Mesendoderm (in vitro differentiated cells): ENCODE measurements at regions not wholly inside any gene's neighbourhood (a gene's known extent, or its start where the extent isn't known, plus 50 kb on each side); places are given as distances from the start of the nearest gene placed in this dataset.

ENCODE experiments used
- DNase-seq: peaks from one replicate; pipeline ENCODE4 v3.0.0; 2013
- H2AK5ac ChIP-seq: 2 replicates; pipeline ENCODE4 v1.6.1; 2013; ENCODE audit warnings: low read length, inconsistent platforms
- H2BK120ac ChIP-seq: 2 replicates; pipeline ENCODE4 v1.6.1; 2013; ENCODE audit warnings: low read depth, mild to moderate bottlenecking, low read length, moderate library complexity, mixed read lengths
- H2BK15ac ChIP-seq: replicated peaks from 2 replicates; pipeline ENCODE4 v1.6.1; 2013; ENCODE audit warnings: low read depth, mild to moderate bottlenecking, moderate library complexity
- H2BK5ac ChIP-seq: 2 replicates; pipeline ENCODE4 v1.6.1; 2013; ENCODE audit warnings: low read length, inconsistent platforms
- H3K18ac ChIP-seq: 2 replicates; pipeline ENCODE4 v1.6.1; 2013; ENCODE audit warnings: mild to moderate bottlenecking, low read length, mixed read lengths
- H3K23ac ChIP-seq: one replicate; pipeline ENCODE4 v1.6.1; 2013; ENCODE audit warnings: low read length
- H3K27ac ChIP-seq: 2 replicates; pipeline ENCODE4 v1.5.1; 2013; ENCODE audit warnings: low read depth, mild to moderate bottlenecking, inconsistent platforms, low read length, moderate library complexity
- H3K27me3 ChIP-seq: 2 replicates; pipeline ENCODE4 v1.6.1; 2013; ENCODE audit warnings: low read length, control low read depth, mild to moderate bottlenecking, inconsistent platforms; ENCODE audit not compliant: insufficient read depth, poor library complexity
- H3K36me3 ChIP-seq: 2 replicates; pipeline ENCODE4 v1.6.1; 2013; ENCODE audit warnings: low read length, inconsistent platforms; ENCODE audit not compliant: control insufficient read depth, insufficient read depth
- H3K4ac ChIP-seq: one replicate; pipeline ENCODE4 v1.6.1; 2013; ENCODE audit warnings: low read depth, mild to moderate bottlenecking, low read length, moderate library complexity
- H3K4me1 ChIP-seq: 2 replicates; pipeline ENCODE4 v1.6.1; 2013; ENCODE audit warnings: low read depth, low read length, inconsistent platforms; ENCODE audit not compliant: control insufficient read depth
- H3K4me2 ChIP-seq: 2 replicates; pipeline ENCODE4 v1.6.1; 2013; ENCODE audit warnings: low read length
- H3K4me3 ChIP-seq: 2 replicates; pipeline ENCODE4 v1.5.1; 2013; ENCODE audit warnings: mild to moderate bottlenecking, low read length
- H3K56ac ChIP-seq: one replicate; pipeline ENCODE4 v1.6.1; 2013; ENCODE audit warnings: low read length
- H3K79me1 ChIP-seq: 2 replicates; pipeline ENCODE4 v1.6.1; 2013; ENCODE audit warnings: low read length, inconsistent platforms
- H3K79me2 ChIP-seq: 2 replicates; pipeline ENCODE4 v1.6.1; 2013; ENCODE audit warnings: mild to moderate bottlenecking, low read length; ENCODE audit not compliant: control insufficient read depth, insufficient read depth
- H3K9ac ChIP-seq: 2 replicates; pipeline ENCODE4 v1.6.1; 2013; ENCODE audit warnings: low read length, inconsistent platforms
- H4K5ac ChIP-seq: one replicate; pipeline ENCODE4 v1.6.1; 2013; ENCODE audit warnings: low read length
- H4K8ac ChIP-seq: one replicate; pipeline ENCODE4 v1.6.1; 2013; ENCODE audit warnings: low read depth, mild to moderate bottlenecking, control low read depth, low read length, moderate library complexity
- WGBS: extraction: QIAGEN DNeasy Blood & Tissue Kit; methylation state at CpG from one replicate; pipeline ENCODE4 v1.1.7; 2013; ENCODE audit warnings: low lambda C conversion rate, missing lambda C conversion rate; ENCODE audit not compliant: insufficient coverage; ENCODE audit errors: extremely low coverage; 5-methylcytosine and 5-hydroxymethylcytosine counted together

- DNase-seq: peak; percentile 21
- no CpG with 5 or more reads among the region's 6 CpGs for WGBS
- no peak overlapping the region for H3K23ac ChIP-seq
Measured at GRCh38 chr5:115072266-115073064, 97.2 kb downstream of the TRIM36 start.

GRCh38 chr5:115070737-115071136 is 99.0 kb downstream of the TRIM36 start:
- no peak overlapping the region for H3K27ac ChIP-seq
- H2BK15ac ChIP-seq: no peak overlapping the region
- H3K18ac ChIP-seq: no peak overlapping the region
- H3K27me3 ChIP-seq: no peaks in the 10 kb centered on the region
- no peak for DNase-seq
- no peak overlapping the region for H3K23ac ChIP-seq
- no peak overlapping the region for H3K56ac ChIP-seq
- H3K4ac ChIP-seq: no peak overlapping the region
- no peak overlapping the region for H3K4me2 ChIP-seq
- H3K79me1 ChIP-seq: no peaks in the 10 kb centered on the region
- H3K9ac ChIP-seq: no peak overlapping the region
- H3K79me2 ChIP-seq: no peaks in the 10 kb centered on the region
- H3K4me3 ChIP-seq: no peak overlapping the region
- no peak overlapping the region for H4K8ac ChIP-seq
- H3K36me3 ChIP-seq: no peaks in the 10 kb centered on the region
- H2BK5ac ChIP-seq: no peak overlapping the region
- no CpG with 5 or more reads among the region's 3 CpGs for WGBS
- H2BK120ac ChIP-seq: no peak overlapping the region
- no peak overlapping the region for H2AK5ac ChIP-seq
- no peak overlapping the region for H4K5ac ChIP-seq
- no peaks in the 10 kb centered on the region for H3K4me1 ChIP-seq

More at GRCh38 chr5:115072266-115073064, 97.2 kb downstream of the TRIM36 start:
- Histone ChIP-seq H4K5ac (no peak overlapping the region), H2BK5ac (no peak overlapping the region), H3K18ac (no peak overlapping the region), H4K8ac (no peak overlapping the region), H3K36me3 (no peaks in the 10 kb centered on the region), H2BK15ac (no peak overlapping the region), H3K9ac (no peak overlapping the region), H2BK120ac (no peak overlapping the region), H2AK5ac (no peak overlapping the region), H3K4ac (no peak overlapping the region), H3K4me3 (no peak overlapping the region), H3K79me2 (no peaks in the 10 kb centered on the region), H3K27ac (no peak overlapping the region), H3K27me3 (no peaks in the 10 kb centered on the region), H3K4me1 (no peaks in the 10 kb centered on the region), H3K79me1 (no peaks in the 10 kb centered on the region), H3K56ac (no peak overlapping the region), H3K4me2 (no peak overlapping the region)

- Histone ChIP-seq H3K56ac (no peak overlapping the region), H3K27ac (no peak overlapping the region), H3K4ac (no peak overlapping the region), H4K5ac (no peak overlapping the region), H2BK5ac (no peak overlapping the region), H3K27me3 (no peaks in the 10 kb centered on the region), H3K4me1 (no peaks in the 10 kb centered on the region), H2AK5ac (no peak overlapping the region), H3K79me1 (no peaks in the 10 kb centered on the region), H3K9ac (no peak overlapping the region), H2BK120ac (no peak overlapping the region), H3K18ac (no peak overlapping the region), H2BK15ac (no peak overlapping the region), H3K4me3 (no peak overlapping the region), H4K8ac (no peak overlapping the region), H3K79me2 (no peaks in the 10 kb centered on the region), H3K36me3 (no peaks in the 10 kb centered on the region), H3K4me2 (no peak overlapping the region), H3K23ac (no peak overlapping the region)
- no CpG with 5 or more reads among the region's 3 CpGs for WGBS
- DNase-seq: peak; percentile 82
Measured at GRCh38 chr5:115069087-115069968, 100.4 kb downstream of the TRIM36 start.

GRCh38 chr5:115068239-115069086 is 101.2 kb downstream of the TRIM36 start:
- Histone ChIP-seq H3K9ac (no peak overlapping the region), H4K5ac (no peak overlapping the region), H3K4me3 (no peak overlapping the region), H2AK5ac (no peak overlapping the region), H3K56ac (no peak overlapping the region), H3K27ac (no peak overlapping the region), H3K79me1 (no peaks in the 10 kb centered on the region), H3K27me3 (no peaks in the 10 kb centered on the region), H3K36me3 (no peaks in the 10 kb centered on the region), H2BK15ac (no peak overlapping the region), H3K79me2 (no peaks in the 10 kb centered on the region), H2BK5ac (no peak overlapping the region), H3K4ac (no peak overlapping the region), H4K8ac (no peak overlapping the region), H3K18ac (no peak overlapping the region), H2BK120ac (no peak overlapping the region), H3K4me1 (no peaks in the 10 kb centered on the region), H3K23ac (no peak overlapping the region), H3K4me2 (no peak overlapping the region)
- peak; percentile 63 for DNase-seq
- no CpG with 5 or more reads among the region's 14 CpGs for WGBS

- Histone ChIP-seq H3K9ac (no peak overlapping the region), H3K56ac (no peak overlapping the region), H3K18ac (no peak overlapping the region), H2AK5ac (no peak overlapping the region), H2BK5ac (no peak overlapping the region), H3K23ac (no peak overlapping the region), H3K4me2 (no peak overlapping the region), H2BK15ac (no peak overlapping the region), H3K79me1 (no peaks in the 10 kb centered on the region), H2BK120ac (no peak overlapping the region), H3K79me2 (no peaks in the 10 kb centered on the region), H3K36me3 (no peaks in the 10 kb centered on the region), H3K4me1 (no peaks in the 10 kb centered on the region), H3K4ac (no peak overlapping the region), H4K8ac (no peak overlapping the region), H3K27me3 (no peaks in the 10 kb centered on the region), H3K27ac (no peak overlapping the region), H4K5ac (no peak overlapping the region), H3K4me3 (no peak overlapping the region)
- no CpG with 5 or more reads among the region's 2 CpGs for WGBS
- no peak for DNase-seq
Measured at GRCh38 chr5:115064380-115064779, 105.3 kb downstream of the TRIM36 start.
